Breast epithelium (tissue), 3 donors: ENCODE measurements at regions not wholly inside any gene's neighbourhood (a gene's known extent, or its start where the extent isn't known, plus 50 kb on each side); places are given as distances from the start of the nearest gene placed in this dataset.

Experiments used
- CTCF ChIP-seq, 3 donors: fragments of 450-650 bp; IDR thresholded peaks; one replicate each; pipeline ENCODE4 v1.5.1; 2016 to 2017; ENCODE audit warnings: antibody characterized with exemption in 3 of 3, mild to moderate bottlenecking in 3 of 3, moderate library complexity in 3 of 3
- POLR2A ChIP-seq: fragments of 450-650 bp; IDR thresholded peaks from one replicate; pipeline ENCODE4 v1.6.1; 2016; ENCODE audit warnings: antibody characterized with exemption, mild to moderate bottlenecking, moderate library complexity
- POLR2AphosphoS5 ChIP-seq, 3 donors: sonication (generic); formaldehyde crosslinking; IDR thresholded peaks; one replicate each; pipeline ENCODE4 v1.6.1; 2017; ENCODE audit warnings: antibody characterized with exemption in 3 of 3

DNA sequence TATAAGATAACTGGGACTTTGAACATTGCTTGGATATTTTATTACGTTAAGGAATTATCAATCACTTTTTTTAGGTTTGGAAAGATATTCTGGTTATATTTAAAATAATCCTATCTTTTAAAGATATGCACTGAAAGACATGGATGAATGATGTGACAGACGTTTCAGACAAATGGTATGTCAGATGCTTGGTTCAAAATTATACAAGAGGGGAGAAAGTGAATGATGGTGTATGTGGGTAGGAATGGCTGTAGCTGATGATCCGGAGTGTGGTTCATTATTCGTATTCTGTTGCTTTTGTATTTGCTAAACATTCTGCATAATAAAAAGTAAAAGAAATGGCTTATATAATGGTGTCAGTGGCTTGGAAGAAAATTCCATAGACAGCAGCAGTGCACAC lies 51.0 kb upstream of the SNRPB2 start:
- no peak for TF ChIP-seq CTCF (IDR thresholded peaks at IDR 0.05)
- TF ChIP-seq POLR2AphosphoS5 (IDR thresholded peaks at IDR 0.05) = no peak
- no peak for TF ChIP-seq POLR2A
